Neuronal stem cell (in vitro differentiated cells): ENCODE measurements at regions not wholly inside any gene's neighbourhood (a gene's known extent, or its start where the extent isn't known, plus 50 kb on each side); places are given as distances from the start of the nearest gene placed in this dataset.

Experiments used
- DNase-seq: peaks from one replicate; pipeline ENCODE4 v3.0.0-alpha.2; 2013; ENCODE audit warnings: low spot score
- H2AFZ ChIP-seq: one replicate; pipeline ENCODE4 v1.6.1; 2013; ENCODE audit warnings: mild to moderate bottlenecking, low read length, inconsistent platforms
- H2AK5ac ChIP-seq: 2 replicates; pipeline ENCODE4 v1.6.1; 2013; ENCODE audit warnings: low read depth, mild to moderate bottlenecking, inconsistent platforms, low read length, moderate library complexity, mixed read lengths
- H2BK120ac ChIP-seq: 2 replicates; pipeline ENCODE4 v1.6.1; 2013; ENCODE audit warnings: low read depth, mild to moderate bottlenecking, inconsistent platforms, low read length, moderate library complexity, mixed read lengths
- H2BK12ac ChIP-seq: one replicate; pipeline ENCODE4 v1.6.1; 2013; ENCODE audit warnings: low read length, inconsistent platforms
- H2BK15ac ChIP-seq: 2 replicates; pipeline ENCODE4 v1.6.1; 2013; ENCODE audit warnings: mild to moderate bottlenecking, low read length, inconsistent platforms, mixed read lengths
- H2BK5ac ChIP-seq: one replicate; pipeline ENCODE4 v1.6.1; 2013; ENCODE audit warnings: inconsistent platforms, mild to moderate bottlenecking, low read length, moderate library complexity
- H3K14ac ChIP-seq: one replicate; pipeline ENCODE4 v1.6.1; 2013; ENCODE audit warnings: low read length, inconsistent platforms
- H3K18ac ChIP-seq: 2 replicates; pipeline ENCODE4 v1.6.1; 2013; ENCODE audit warnings: low read length, inconsistent platforms
- H3K23ac ChIP-seq: 2 replicates; pipeline ENCODE4 v1.6.1; 2013; ENCODE audit warnings: low read depth, mild to moderate bottlenecking, mixed read lengths, low read length, inconsistent platforms; ENCODE audit not compliant: poor library complexity
- H3K27ac ChIP-seq: replicated peaks from 3 replicates; pipeline ENCODE4 v1.5.1; 2013; ENCODE audit warnings: low read length, inconsistent platforms
- H3K27me3 ChIP-seq, 3 experiments: 2 replicates each; pipeline ENCODE4 v1.6.1; 2013; ENCODE audit warnings: low read length in 3 of 3, mild to moderate bottlenecking in 2 of 3, inconsistent platforms in 1 of 3, low read depth in 1 of 3, mixed read lengths in 1 of 3, moderate library complexity in 1 of 3; ENCODE audit not compliant: control insufficient read depth in 3 of 3, insufficient read depth in 3 of 3
- H3K36me3 ChIP-seq, 2 donors: replicated peaks in 1 of 2; 2 replicates each; pipeline ENCODE4 v1.6.1; 2013; ENCODE audit warnings: low read length in 2 of 2; ENCODE audit not compliant: control insufficient read depth in 2 of 2, insufficient read depth in 2 of 2
- H3K4ac ChIP-seq: 2 replicates; pipeline ENCODE4 v1.6.1; 2013; ENCODE audit warnings: inconsistent platforms, mild to moderate bottlenecking, low read length, moderate library complexity
- H3K4me1 ChIP-seq, 2 donors: 1 replicate in 1 of 2; 2 replicates in 1 of 2; pipeline ENCODE4 v1.6.1; 2013; ENCODE audit warnings: low read length in 2 of 2, low read depth in 1 of 2; ENCODE audit not compliant: control insufficient read depth in 2 of 2, insufficient read depth in 1 of 2
- H3K4me2 ChIP-seq: one replicate; pipeline ENCODE4 v1.6.1; 2013; ENCODE audit warnings: mild to moderate bottlenecking, low read length, inconsistent platforms; ENCODE audit not compliant: insufficient read depth, poor library complexity, severe bottlenecking
- H3K4me3 ChIP-seq, 2 donors: 2 replicates each; pipeline ENCODE4 v1.5.1; 2013; ENCODE audit warnings: low read length in 2 of 2, mild to moderate bottlenecking in 2 of 2, inconsistent platforms in 1 of 2, moderate library complexity in 1 of 2
- H3K79me1 ChIP-seq: one replicate; pipeline ENCODE4 v1.6.1; 2013; ENCODE audit warnings: low read depth, mild to moderate bottlenecking, inconsistent platforms, low read length, moderate library complexity
- H3K9ac ChIP-seq: one replicate; pipeline ENCODE4 v1.6.1; 2013; ENCODE audit warnings: mild to moderate bottlenecking, low read depth, low read length, inconsistent platforms; ENCODE audit not compliant: poor library complexity
- H3K9me3 ChIP-seq, 2 donors: replicated peaks in 1 of 2; 2 replicates each; pipeline versions ENCODE3 to v1.6.1; 2013; ENCODE audit warnings: low read length in 2 of 2, mild to moderate bottlenecking in 2 of 2, inconsistent platforms in 1 of 2, low read depth in 1 of 2, mixed read lengths in 1 of 2, moderate library complexity in 1 of 2; ENCODE audit not compliant: control insufficient read depth in 2 of 2, insufficient read depth in 1 of 2
- H4K8ac ChIP-seq: one replicate; pipeline ENCODE4 v1.6.1; 2013; ENCODE audit warnings: low read depth, mild to moderate bottlenecking, inconsistent platforms, low read length, moderate library complexity
- H4K91ac ChIP-seq: one replicate; pipeline ENCODE4 v1.6.1; 2013; ENCODE audit warnings: low read length, low read depth, mild to moderate bottlenecking, inconsistent platforms; ENCODE audit not compliant: poor library complexity
- WGBS, 2 donors: extraction: QIAGEN DNeasy Blood & Tissue Kit; methylation state at CpG; one replicate each; pipeline ENCODE4 v1.1.7; 2013; ENCODE audit warnings: missing lambda C conversion rate in 2 of 2, mixed read lengths in 1 of 2; ENCODE audit not compliant: insufficient read length in 2 of 2, insufficient replicate concordance in 1 of 2; ENCODE audit errors: extremely low coverage in 2 of 2; 5-methylcytosine and 5-hydroxymethylcytosine counted together

GRCh38 chr6:147823936-147824335, 315.4 kb downstream of the SAMD5 start:
- no peaks in the 10 kb centered on the region for H3K9me3 ChIP-seq

GRCh38 chr6:147825848-147826247, 317.4 kb downstream of the SAMD5 start:
- Histone ChIP-seq H2BK120ac (no peak overlapping the region), H3K18ac (no peak overlapping the region), H2AFZ (no peak overlapping the region), H2BK15ac (no peak overlapping the region), H2BK12ac (no peak overlapping the region), H4K8ac (no peak overlapping the region), H2BK5ac (no peak overlapping the region), H3K9ac (no peak overlapping the region), H3K4me1 (peaks cover 4 to 8% of the 10 kb centered on the region in 2 donors), H3K4me2 (no peak overlapping the region), H3K36me3 (no peaks in the 10 kb centered on the region), H2AK5ac (no peak overlapping the region), H3K79me1 (no peaks in the 10 kb centered on the region), H3K4ac (no peak overlapping the region), H3K4me3 (no peak overlapping the region), H4K91ac (no peak overlapping the region), H3K14ac (no peak overlapping the region), H3K9me3 (no peaks in the 10 kb centered on the region), H3K23ac (no peak overlapping the region), H3K27ac (no peak overlapping the region), H3K27me3 (peaks cover 0 to 72% (median 0%) of the 10 kb centered on the region in 3 experiments)
- no CpG with 5 or more reads among the region's 2 CpGs for WGBS, 2 donors
- DNase-seq, result no peak

More at GRCh38 chr6:147823936-147824335, 315.4 kb downstream of the SAMD5 start:
- no peak overlapping the region for H2AFZ ChIP-seq
- H3K36me3 ChIP-seq, result no peaks in the 10 kb centered on the region
- peaks cover 0 to 81% (median 0%) of the 10 kb centered on the region in 3 experiments for H3K27me3 ChIP-seq
- H2BK5ac ChIP-seq, result no peak overlapping the region
- H3K9ac ChIP-seq, result no peak overlapping the region
- H3K23ac ChIP-seq, result no peak overlapping the region
- H4K91ac ChIP-seq, result no peak overlapping the region
- H3K14ac ChIP-seq, result no peak overlapping the region
- H3K18ac ChIP-seq, result no peak overlapping the region
- no peak overlapping the region for H3K27ac ChIP-seq
- H3K4ac ChIP-seq, result no peak overlapping the region
- H3K4me2 ChIP-seq, result no peak overlapping the region
- no peaks in the 10 kb centered on the region for H3K79me1 ChIP-seq
- no peak overlapping the region for H2BK12ac ChIP-seq
- no peak overlapping the region for H2BK15ac ChIP-seq
- H3K4me3 ChIP-seq, result no peak overlapping the region
- H4K8ac ChIP-seq, result no peak overlapping the region
- peaks cover 7 to 10% of the 10 kb centered on the region in 2 donors for H3K4me1 ChIP-seq
- no peak for DNase-seq
- no peak overlapping the region for H2AK5ac ChIP-seq
- H2BK120ac ChIP-seq, result no peak overlapping the region
- WGBS, 2 donors, result no CpG with 5 or more reads among the region's 2 CpGs

GRCh38 chr6:147826698-147827097, 318.2 kb downstream of the SAMD5 start:
- WGBS, 2 donors, result no CpG with 5 or more reads among the region's 4 CpGs
- no peaks in the 10 kb centered on the region for H3K79me1 ChIP-seq
- H3K9ac ChIP-seq, result no peak overlapping the region
- H3K4me3 ChIP-seq, result no peak overlapping the region
- no peak overlapping the region for H2BK120ac ChIP-seq
- H3K4me2 ChIP-seq, result no peak overlapping the region
- H4K91ac ChIP-seq, result no peak overlapping the region
- no peak overlapping the region for H2BK5ac ChIP-seq
- H3K27me3 ChIP-seq, result peaks cover 0 to 70% (median 0%) of the 10 kb centered on the region in 3 experiments
- no peak overlapping the region for H3K4ac ChIP-seq
- H2BK15ac ChIP-seq, result no peak overlapping the region
- H2AK5ac ChIP-seq, result no peak overlapping the region
- H3K36me3 ChIP-seq, result no peaks in the 10 kb centered on the region
- DNase-seq, result no peak
- no peak overlapping the region for H2AFZ ChIP-seq
- H3K4me1 ChIP-seq, result peaks cover 0 to 1% of the 10 kb centered on the region in 2 donors
- H3K27ac ChIP-seq, result no peak overlapping the region
- no peak overlapping the region for H3K23ac ChIP-seq
- no peak overlapping the region for H4K8ac ChIP-seq
- no peak overlapping the region for H2BK12ac ChIP-seq
- H3K9me3 ChIP-seq, result no peaks in the 10 kb centered on the region
- H3K18ac ChIP-seq, result no peak overlapping the region
- no peak overlapping the region for H3K14ac ChIP-seq

- H3K4ac ChIP-seq, result no peak overlapping the region
- no peak overlapping the region for H4K8ac ChIP-seq
- no peak overlapping the region for H2BK120ac ChIP-seq
- H2BK15ac ChIP-seq, result no peak overlapping the region
- no peak overlapping the region for H3K23ac ChIP-seq
- no CpG with 5 or more reads among the region's 1 CpG for WGBS, 2 donors
- H3K9ac ChIP-seq, result no peak overlapping the region
- no peak for DNase-seq
- H3K4me2 ChIP-seq, result no peak overlapping the region
- H3K36me3 ChIP-seq, result no peaks in the 10 kb centered on the region
- H4K91ac ChIP-seq, result no peak overlapping the region
- no peak overlapping the region for H3K4me3 ChIP-seq
- peaks cover 0 to 1% of the 10 kb centered on the region in 2 donors for H3K4me1 ChIP-seq
- H3K18ac ChIP-seq, result no peak overlapping the region
- H2AFZ ChIP-seq, result no peak overlapping the region
- H2BK12ac ChIP-seq, result no peak overlapping the region
- H3K27me3 ChIP-seq, result peaks cover 0 to 47% (median 0%) of the 10 kb centered on the region in 3 experiments
- H2BK5ac ChIP-seq, result no peak overlapping the region
- no peaks in the 10 kb centered on the region for H3K79me1 ChIP-seq
- H3K14ac ChIP-seq, result no peak overlapping the region
- no peaks in the 10 kb centered on the region for H3K9me3 ChIP-seq
- no peak overlapping the region for H2AK5ac ChIP-seq
- H3K27ac ChIP-seq, result no peak overlapping the region
Measured at GRCh38 chr6:147829418-147829817, 320.9 kb downstream of the SAMD5 start.
